DMS53 treated with DMSO at 0.1 percent for 48 hours (cell line): ENCODE measurements at regions not wholly inside any gene's neighbourhood (a gene's known extent, or its start where the extent isn't known, plus 50 kb on each side); places are given as distances from the start of the nearest gene placed in this dataset.
"Not testable (repeated sequence)": the region's sequence is repeated elsewhere in the genome, so short reads cannot be mapped to it uniquely, and the experiment has no call there.

Source experiments
- DNase-seq: peaks from one replicate; lab custom pipeline; 2025; ENCODE audit not compliant: unreplicated experiment; lab: John Stamatoyannopoulos, UW

DNA sequence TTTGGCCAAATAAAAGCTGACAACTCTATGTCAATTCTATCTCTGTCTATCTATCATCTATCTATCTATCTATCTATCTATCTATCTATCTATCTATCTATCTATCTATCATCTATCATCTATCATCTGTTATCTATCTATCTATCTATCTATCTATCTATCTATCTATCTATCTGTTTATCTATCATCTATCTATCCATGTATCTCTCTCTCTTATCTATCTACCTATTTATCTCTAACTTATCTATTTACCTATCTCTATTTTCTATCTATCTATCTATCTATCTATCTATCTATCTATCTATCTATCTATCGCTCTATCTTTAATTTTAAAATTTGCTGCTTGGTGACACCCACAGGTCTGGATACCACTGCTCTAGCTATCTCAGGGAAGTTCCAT, 271.1 kb downstream of the VRK1 start:
- not testable (repeated sequence) for DNase-seq

DNA sequence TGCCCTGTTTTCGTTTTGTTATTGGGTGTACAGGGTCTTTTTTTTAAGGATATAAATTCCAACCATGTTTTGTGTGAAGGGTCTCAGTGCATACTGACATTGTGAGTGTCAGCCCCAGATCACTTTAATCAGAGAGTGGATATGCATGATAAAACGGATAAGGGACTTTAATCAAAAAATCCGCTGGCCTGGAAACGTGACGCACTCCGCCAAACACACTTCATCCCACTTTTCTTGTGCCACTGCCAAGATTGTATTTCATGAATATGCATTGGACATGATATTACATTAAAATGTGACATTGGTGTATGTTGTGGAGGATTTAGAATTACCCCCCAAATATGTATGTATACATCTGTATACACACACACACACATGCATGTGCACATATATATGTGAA, 273.1 kb downstream of the VRK1 start:
- no peak for DNase-seq

DNA sequence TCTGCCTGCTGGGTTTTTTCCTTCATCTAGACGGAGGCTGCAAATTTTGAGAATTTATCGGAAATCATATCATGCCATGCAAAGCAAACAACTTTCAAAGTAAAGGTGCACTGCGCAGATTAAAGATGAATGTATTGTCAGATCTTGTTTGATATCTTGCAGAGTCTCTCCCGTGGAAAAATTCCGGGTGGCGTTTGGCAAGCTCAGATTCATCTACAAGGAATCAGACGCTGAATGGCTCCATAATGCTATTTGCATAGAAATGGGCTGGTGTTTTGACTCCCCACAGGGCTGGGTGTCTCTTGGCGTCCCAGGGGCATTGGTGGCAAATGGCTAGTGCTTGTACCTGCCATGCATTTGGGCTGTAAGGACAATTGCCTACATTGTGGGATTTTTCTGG, 274.0 kb downstream of the VRK1 start:
- no peak for DNase-seq

DNA sequence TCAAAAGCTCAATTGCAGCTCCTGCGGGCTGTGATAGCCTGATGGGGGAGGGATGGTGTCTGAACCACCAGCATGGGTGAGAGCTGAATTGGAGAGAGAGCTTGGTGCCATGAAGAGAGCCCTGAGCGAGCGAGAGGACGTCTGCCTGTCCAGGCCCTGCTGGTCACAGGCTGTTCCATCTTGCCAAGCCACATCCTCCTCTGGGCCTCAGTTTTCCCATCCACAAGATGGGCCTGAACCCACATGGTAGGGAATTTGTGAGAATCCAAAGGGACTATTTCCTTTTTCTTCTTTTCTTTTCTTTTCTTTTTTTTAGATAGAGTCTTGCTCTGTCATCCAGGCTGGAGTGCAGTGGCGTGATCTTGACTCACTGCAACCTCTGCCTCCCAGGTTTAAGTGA, 276.4 kb downstream of the VRK1 start:
- no peak for DNase-seq

DNA sequence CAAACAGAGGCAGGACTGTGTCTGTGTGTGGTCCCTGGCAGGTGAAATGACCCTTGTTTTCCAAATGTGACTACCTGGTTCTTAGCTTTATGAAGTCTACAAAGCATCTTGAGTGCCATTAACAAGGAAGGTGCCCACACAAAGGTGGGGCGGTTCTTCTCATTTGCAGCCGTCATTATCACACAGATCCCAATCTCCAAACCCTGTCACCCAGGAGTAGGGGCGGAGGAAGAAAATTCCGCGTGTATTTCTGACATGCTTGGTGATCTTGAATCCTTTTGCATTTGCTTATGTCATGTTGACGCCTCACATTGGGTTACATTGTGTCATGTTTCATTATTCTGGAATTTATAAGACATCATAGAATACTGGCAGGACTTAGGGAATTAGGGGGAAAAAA, 277.3 kb downstream of the VRK1 start:
- no peak for DNase-seq

DNA sequence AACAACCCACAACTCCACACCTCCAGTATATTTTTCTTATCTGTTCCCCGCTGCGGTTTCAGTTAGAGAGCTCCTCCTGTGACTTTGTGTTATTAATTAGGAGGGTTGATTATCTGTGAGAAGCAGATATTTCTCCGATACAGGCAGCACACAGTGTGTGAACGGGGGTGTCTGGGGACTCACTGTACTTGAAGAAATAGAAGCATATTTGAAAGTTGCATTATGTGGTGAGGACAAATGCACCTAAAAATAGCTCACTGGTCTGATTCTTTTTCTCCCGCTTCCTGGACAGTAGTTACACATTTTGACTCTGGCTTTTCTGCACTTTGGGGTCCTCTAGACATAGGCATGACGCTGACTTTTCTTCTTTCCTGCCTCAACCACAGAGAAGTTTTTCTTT, 277.7 kb downstream of the VRK1 start:
- DNase-seq, result no peak

DNA sequence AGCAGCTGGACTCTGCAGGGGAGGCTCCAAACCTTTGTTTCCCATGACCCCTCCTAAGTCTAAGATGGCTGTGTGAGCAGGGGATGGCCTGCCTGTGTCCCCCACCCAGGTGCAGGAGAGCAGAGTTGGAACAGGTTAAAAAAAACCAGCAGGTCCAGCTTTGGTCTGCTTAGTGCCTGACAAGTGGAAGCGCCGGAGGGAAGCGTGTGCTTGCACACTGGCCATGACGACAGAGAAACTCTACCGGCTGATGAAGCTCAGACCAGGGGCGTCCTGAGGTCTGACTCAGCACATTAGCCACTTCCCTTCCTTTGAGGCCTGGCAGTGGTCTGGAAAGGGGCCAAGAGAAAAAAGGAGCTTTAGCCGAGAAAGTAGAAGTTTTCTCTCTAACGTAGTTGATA, 280.1 kb downstream of the VRK1 start:
- DNase-seq, result no peak

DNA sequence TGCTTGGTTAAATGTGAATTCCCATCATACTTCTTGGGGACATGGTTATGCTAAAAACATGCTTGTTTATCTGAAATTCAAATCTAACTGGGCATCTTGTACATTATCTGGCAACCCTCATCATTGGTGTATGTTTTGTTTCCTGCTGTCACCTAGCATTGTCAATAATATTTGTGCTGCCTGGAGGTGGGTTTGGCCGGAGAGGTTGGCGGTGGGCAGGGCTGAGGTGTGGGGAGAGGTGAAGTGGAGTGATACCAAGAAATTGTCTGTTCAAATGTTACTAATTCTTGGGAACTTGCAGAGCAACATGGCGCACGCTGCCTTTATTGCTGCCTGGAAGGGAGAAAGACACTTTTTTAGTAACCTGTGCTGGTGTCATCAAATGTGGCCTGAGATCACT, 280.5 kb downstream of the VRK1 start:
- DNase-seq, result no peak

DNA sequence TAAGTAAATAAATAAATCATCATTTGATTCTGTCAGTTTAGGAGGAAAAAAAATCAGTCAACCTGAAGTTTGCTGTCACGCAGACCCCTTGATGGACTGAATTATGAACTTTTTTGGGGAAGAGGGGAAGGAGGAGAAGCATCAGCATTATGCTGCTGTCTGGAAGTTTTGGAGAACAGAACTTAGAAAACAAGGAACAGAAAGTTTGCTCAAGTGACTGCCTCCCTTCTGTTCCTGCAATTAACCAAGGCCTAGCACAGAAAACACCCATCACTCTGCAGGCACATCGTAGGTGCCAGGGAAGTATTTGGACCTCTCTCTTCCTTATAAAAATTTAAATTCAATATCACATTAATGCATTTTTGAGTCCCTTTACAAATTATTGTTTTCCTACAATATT, 283.8 kb downstream of the VRK1 start:
- DNase-seq, result no peak

DNA sequence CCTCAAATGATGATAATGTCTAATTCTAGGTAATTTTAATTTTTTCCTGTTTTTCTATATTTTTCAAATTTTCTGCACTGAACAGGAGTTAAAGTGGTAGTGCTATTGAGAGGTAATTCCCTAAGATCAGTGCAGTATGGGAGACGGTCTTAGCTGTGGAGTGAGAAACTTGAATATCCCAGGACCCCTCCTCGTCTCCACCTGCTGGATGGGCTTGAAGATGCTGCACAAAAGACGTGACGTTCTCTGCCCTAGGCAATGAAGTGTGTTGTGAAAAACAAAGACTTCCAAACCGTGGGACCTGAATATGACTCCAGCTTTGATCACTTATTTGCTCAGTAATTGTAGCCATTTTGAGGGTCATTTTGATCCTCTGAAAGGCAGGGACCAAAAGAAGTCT, 298.1 kb downstream of the VRK1 start:
- DNase-seq, result no peak

DNA sequence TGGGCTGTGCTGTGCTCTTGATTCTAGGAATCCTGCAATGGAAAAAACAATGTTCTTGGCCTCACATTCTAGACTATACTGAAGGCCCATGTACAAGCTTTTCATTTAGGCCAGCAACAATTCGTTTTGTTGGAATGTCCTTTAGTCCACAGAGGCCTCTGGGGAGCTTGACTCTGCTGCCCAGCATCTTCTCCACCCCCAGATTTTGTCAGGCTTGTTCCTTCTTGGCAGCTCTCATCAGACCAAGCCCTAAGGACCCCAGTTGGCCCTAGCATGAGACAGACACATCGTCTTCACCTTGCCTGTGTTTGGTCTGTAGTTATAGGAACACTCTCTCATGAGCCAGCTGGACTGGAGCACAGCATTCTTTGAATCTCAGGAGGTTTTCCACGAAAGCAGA, 300.1 kb downstream of the VRK1 start:
- DNase-seq, result no peak

DNA sequence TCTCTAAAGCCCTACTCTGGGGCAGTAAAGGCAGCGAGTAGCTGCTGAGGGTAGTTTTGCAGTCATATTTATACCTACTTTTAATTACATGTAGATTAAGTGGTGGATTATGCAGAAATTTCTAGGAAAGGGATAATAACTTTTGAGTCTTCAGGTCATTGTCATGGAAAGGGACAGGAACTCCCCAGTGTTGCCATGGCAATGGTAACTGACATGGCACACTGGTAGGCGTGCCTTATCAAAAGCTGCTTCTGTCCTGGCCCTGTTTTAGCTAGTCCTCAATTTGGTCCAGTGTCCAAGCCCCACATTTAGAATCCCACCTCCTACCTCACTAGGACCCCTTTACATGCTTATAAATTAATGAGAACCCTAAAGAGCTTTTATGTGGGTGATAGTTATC, 303.1 kb downstream of the VRK1 start:
- DNase-seq, result no peak

DNA sequence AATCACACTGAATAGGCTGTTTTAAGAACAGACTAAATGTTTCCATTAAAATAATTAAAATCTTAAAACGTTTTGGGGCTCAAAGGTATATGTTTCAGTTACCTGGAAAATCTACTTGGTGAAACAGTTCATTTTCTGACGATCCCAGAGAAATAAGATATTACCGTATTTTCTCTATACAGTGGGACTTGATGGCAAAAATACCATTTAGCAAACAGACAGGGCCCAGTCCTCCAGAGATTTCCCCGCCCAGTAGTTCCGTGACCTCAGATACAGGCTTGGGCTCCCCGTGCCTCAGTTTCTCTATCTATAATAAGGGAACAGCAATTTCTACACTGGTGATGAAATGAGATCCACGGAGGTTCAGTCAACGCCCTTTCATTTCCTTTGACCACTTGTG, 304.4 kb downstream of the VRK1 start:
- DNase-seq, result no peak

DNA sequence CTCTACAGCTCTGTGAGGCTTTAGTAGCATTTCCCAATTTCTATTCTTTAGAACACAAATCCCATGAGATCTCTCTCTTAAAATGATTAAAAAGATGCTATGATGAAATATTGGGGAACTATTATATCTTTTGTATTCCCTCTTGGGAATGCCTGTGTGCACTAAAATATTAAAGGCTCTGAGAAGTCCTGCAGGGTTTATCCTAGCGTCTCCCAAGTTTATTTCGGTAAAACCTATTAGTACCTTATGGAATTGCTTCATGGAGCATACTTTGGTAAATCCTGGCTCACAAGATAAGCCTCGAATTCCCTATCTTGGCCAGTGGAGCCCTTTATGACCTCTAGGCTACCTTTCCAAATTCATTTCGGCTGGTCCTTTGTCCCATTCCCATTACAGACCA, 306.8 kb downstream of the VRK1 start:
- no peak for DNase-seq

DNA sequence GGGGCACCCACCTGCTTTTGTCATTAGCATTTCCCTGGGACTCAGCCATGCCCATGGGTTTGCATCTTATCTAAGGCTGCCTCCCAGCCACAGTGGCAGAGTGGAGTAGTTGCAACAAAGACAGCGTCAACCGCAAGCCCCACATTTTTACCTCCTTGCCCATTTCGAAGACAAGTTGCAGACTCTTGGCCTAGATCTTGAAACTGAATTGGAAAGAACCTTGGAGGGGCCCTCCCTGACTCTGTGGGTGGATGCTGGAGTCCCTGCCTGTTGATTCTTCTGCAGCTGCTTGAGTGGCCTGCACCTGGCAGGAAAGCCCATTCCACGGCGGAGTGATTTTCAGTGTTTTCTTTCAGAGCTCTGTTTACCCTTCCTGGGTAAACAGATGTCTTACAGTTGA, 309.0 kb downstream of the VRK1 start:
- peak; percentile 13 for DNase-seq

DNA sequence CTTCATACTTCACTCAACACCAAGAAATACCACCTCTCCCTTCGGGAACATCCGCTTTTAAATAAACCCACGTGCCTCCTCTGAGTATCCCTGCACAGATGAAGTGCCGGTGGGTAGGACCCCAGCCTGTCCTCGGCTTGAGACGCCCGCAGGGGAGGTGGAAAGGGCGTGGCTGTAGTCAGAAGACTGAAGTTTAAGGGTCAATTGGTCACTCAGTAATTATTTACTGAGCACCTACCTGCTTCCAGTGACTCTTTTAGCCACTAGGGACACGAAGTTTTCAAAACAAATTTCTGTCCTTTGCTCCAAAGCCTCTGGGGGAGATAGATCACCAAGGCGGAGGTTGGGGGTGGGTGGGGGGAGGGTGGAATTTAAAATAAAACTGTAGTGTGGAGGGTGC, 309.4 kb downstream of the VRK1 start:
- DNase-seq, result no peak

DNA sequence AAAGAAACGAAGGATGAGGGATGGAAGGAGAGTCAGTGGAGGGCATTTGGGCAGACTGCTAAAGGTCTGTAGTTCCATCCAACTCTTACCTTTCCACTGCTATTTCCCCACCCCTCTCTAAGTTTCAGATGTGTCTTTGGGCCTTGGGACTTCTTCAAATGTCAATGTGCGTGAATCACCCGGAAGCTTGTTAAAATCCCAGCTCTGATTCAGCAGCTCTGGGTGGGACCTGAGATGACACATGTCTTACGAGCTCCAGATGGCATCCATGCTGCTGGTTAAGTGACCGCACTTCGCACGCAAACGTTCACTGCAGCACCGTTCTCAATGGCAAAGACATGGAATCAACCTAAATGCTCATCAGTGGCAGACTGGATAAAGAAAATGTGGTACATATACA, 309.9 kb downstream of the VRK1 start:
- DNase-seq, result no peak

DNA sequence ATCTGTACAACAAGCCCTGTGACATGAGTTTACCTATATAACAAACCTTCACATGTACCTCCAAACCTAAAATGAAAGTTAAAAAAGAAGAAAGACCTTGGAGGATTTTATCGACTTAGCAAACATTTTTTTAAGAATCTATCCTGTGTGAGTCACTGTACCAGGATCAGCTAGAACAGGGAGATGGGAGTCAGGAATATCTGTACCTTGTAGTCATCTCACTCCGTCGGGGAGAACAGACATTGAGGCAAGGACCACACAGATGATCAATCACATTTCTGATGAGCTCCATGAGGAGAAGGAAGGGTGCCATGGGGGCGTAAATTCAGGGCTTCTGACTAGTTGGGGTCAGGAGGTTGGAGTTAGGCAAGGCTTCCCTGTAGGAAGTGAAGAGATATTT, 310.6 kb downstream of the VRK1 start:
- DNase-seq, result no peak

DNA sequence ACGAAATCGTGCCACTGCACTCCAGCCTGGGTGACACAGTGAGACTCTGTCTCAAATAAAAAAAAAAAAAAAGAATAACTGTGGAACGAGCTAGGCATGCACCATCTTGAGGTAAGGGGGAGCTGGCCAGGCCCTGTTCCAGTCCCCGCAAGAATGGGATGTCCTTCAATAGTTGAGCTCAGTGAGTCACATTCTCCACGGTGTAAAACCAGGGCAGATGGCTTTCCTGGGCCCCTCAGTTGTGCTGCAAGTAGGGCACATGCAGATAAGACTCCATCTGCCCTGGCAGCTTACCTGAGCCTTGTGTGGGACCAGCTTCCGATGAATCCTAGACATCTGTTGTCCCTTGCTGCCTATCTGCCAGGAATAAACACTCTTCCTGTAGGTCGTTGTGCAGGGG, 312.1 kb downstream of the VRK1 start:
- no peak for DNase-seq

DNA sequence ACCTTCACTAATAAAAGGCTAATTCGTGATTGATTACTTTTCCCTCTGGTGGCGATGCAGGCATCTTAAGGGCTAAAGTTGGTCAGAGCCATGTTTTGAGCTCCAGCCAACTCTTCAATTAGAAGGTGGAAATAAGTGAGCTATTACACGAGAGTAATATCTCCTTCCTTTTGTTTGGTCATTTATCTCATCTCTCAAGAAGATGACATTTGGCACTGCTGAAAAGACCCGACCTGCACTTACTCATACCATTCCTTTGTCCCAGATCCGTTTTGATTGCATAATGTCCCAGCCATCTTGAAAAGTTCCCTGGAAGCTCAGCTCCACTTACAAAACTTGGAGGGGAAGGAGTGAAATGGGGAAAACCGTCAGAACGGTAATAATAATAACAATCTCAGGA, 316.2 kb downstream of the VRK1 start:
- no peak for DNase-seq

DNA sequence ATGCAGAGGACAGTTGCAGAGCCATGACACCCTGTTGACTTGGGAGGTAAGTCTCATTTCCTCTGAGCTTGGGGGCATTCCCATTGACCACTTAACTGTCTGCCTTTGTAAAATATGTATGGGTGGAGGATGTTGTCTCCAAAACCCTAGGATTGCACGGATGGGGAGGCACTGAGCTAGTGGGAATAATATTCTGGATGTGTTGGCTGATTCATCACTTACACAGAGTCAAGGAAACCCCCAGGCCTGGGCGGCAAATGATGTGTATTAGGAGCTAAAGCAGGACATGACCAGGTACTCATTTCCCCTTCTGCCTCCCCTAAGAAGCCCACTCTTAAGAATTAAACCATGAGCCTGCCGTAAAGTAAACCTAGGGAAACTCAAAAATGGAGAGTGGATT, 319.4 kb downstream of the VRK1 start:
- no peak for DNase-seq

DNA sequence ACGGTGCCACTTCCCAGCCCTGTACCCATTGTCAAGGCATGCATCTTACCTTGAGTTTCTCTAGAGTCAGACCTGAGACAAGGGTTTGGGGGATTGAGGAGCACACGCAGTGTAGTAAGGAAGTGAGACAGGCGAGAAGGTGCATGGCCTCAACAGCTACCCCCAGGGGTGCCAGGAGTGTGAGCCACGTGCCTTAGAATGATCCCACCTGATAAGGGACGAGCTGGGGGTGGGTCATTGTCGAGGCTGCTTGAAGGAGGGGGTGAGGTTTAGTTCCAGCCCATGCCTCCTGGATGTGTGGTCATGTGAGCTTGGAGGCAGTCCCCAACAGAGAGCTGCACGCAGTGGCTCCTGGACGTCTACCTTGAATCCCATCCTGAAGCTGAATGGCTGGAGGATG, 320.5 kb downstream of the VRK1 start:
- no peak for DNase-seq

DNA sequence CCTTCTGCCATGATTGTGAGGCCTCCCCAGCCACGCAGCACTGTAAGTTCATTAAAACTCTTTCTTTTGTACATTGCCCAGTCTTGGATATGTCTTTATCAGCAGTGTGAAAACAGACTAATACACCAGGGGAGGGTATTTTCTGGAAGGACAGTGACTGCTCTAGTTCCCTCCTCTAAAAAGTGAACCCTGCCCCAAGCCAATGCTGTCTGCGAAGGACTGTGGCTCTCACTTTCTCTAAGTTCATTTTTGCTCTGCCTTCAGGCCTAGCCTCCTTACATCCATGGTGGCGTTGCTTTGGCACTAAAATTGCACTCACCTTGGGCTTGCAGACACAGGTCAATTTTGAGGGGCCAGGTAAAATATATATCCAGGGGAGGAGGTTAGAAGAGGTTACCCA, 323.0 kb downstream of the VRK1 start:
- no peak for DNase-seq

DNA sequence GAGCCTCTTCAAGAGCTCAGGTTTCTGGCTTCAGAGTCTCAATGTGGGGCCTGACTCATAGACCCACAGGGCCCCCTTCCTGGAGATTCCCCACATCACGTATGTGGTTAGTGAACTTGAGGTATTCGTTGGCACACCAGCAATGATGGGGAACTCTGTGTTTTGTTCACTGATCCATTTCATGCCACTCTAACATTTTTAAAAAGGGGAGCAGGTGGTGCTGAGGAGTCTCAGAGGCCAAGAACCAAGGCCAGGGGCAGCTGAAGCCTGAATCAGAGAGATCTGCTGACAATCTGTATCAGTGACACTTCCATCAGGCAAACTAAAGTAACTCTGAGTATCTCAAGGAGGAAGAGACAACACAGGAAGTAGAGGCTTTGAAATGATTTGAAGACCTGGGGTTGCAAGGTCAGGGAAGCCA, 323.4 kb downstream of the VRK1 start:
- no peak for DNase-seq
